GM19043 (cell line): ENCODE measurements at regions not wholly inside any gene's neighbourhood (a gene's known extent, or its start where the extent isn't known, plus 50 kb on each side); places are given as distances from the start of the nearest gene placed in this dataset.
"Not testable (repeated sequence)": the region's sequence is repeated elsewhere in the genome, so short reads cannot be mapped to it uniquely, and the experiment has no call there.

ENCODE experiments used
- ATAC-seq: cut with Tn5 transposase; IDR thresholded peaks from one replicate; pipeline ENCODE4 v1.9.1; 2021; ENCODE audit warnings: low read depth; ENCODE audit not compliant: unreplicated experiment

GRCh38 chr3:72036899-72037298, 252.0 kb upstream of the PROK2 start:
- no peak for ATAC-seq

- ATAC-seq: no peak
Measured at GRCh38 chr3:72035606-72036005, 250.7 kb upstream of the PROK2 start.

- no peak for ATAC-seq
Measured at GRCh38 chr3:72034986-72035385, 250.0 kb upstream of the PROK2 start.

- ATAC-seq: no peak
Measured at GRCh38 chr3:72033666-72034428, 248.9 kb upstream of the PROK2 start.

- no peak for ATAC-seq
Measured at GRCh38 chr3:72032441-72033135, 247.6 kb upstream of the PROK2 start.

GRCh38 chr3:72031581-72031980, 246.6 kb upstream of the PROK2 start:
- ATAC-seq: no peak

GRCh38 chr3:72030296-72030695, 245.3 kb upstream of the PROK2 start:
- not testable (repeated sequence) for ATAC-seq

- ATAC-seq: not testable (repeated sequence)
Measured at GRCh38 chr3:72028726-72029125, 243.8 kb upstream of the PROK2 start.

GRCh38 chr3:72028307-72028706, 243.4 kb upstream of the PROK2 start:
- ATAC-seq: not testable (repeated sequence)

- not testable (repeated sequence) for ATAC-seq
Measured at GRCh38 chr3:72027728-72028127, 242.8 kb upstream of the PROK2 start.

- ATAC-seq: no peak
Measured at GRCh38 chr3:72022027-72022426, 237.1 kb upstream of the PROK2 start.

GRCh38 chr3:72021531-72021930, 236.6 kb upstream of the PROK2 start:
- no peak for ATAC-seq

GRCh38 chr3:72018343-72018984, 233.5 kb upstream of the PROK2 start:
- no peak for ATAC-seq

- no peak for ATAC-seq
Measured at GRCh38 chr3:72017935-72018334, 233.0 kb upstream of the PROK2 start.

GRCh38 chr3:72017311-72017710, 232.4 kb upstream of the PROK2 start:
- ATAC-seq: no peak

- ATAC-seq: no peak
Measured at GRCh38 chr3:72015463-72015862, 230.5 kb upstream of the PROK2 start.

GRCh38 chr3:72013084-72013483, 228.1 kb upstream of the PROK2 start:
- ATAC-seq: no peak

GRCh38 chr3:72012363-72012762, 227.4 kb upstream of the PROK2 start:
- no peak for ATAC-seq

GRCh38 chr3:72011485-72011884, 226.5 kb upstream of the PROK2 start:
- ATAC-seq: no peak

GRCh38 chr3:72009851-72010443, 225.0 kb upstream of the PROK2 start:
- no peak for ATAC-seq
